ENCODE measurements at regions not wholly inside any gene's neighbourhood (a gene's known extent, or its start where the extent isn't known, plus 50 kb on each side); places are given as distances from the start of the nearest gene placed in this dataset.

DNA sequence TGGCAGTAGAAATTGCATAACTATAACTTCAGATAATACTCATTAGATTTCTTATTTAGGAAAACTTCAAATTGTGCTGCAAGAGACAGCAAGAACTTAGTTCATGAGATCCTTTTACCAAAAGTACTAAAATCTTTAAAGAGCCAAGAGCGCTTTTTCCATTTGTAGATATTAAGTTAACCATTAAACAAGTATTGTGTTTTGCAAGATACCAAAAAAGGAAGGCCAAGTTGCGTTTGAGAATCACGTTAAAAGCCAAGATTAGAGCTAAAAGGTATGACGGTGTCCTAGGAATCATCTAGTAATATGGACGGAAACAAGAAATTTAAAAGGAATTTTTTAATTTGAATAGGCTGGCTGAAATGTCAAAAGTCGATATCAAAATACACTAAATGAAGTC is 361.3 kb upstream of the LYPLAL1 start:
- TF ChIP-seq, protein P1, sequence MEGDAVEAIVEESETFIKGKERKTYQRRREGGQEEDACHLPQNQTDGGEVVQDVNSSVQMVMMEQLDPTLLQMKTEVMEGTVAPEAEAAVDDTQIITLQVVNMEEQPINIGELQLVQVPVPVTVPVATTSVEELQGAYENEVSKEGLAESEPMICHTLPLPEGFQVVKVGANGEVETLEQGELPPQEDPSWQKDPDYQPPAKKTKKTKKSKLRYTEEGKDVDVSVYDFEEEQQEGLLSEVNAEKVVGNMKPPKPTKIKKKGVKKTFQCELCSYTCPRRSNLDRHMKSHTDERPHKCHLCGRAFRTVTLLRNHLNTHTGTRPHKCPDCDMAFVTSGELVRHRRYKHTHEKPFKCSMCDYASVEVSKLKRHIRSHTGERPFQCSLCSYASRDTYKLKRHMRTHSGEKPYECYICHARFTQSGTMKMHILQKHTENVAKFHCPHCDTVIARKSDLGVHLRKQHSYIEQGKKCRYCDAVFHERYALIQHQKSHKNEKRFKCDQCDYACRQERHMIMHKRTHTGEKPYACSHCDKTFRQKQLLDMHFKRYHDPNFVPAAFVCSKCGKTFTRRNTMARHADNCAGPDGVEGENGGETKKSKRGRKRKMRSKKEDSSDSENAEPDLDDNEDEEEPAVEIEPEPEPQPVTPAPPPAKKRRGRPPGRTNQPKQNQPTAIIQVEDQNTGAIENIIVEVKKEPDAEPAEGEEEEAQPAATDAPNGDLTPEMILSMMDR (IDR thresholded peaks at IDR 0.05; ENCODE audit: extremely low read depth, missing control alignments): no peak
- DNase-seq (ENCODE audit: low spot score): no peak

DNA sequence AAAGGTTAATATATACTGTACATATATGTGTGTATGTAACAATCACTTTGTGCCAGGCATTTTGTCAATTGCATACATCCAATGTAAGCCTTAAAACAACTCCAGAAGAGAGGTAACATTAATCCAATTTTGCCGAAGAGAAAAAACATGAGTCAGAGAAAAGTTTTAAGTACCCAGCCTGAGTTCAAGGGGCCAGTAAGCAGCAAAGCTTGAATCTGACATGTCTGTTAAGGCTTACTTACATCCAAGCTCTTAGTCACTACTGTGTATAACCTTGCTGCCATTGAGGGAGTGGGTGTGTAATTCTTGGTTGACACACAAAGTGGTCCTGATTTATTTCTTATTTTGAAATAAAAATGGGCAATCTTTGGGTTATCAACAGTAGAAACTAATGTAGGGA is 360.4 kb upstream of the LYPLAL1 start:
- no peak for DNase-seq (ENCODE audit: low spot score)
- TF ChIP-seq, protein P1 (IDR thresholded peaks at IDR 0.05; ENCODE audit: extremely low read depth, missing control alignments): no peak

DNA sequence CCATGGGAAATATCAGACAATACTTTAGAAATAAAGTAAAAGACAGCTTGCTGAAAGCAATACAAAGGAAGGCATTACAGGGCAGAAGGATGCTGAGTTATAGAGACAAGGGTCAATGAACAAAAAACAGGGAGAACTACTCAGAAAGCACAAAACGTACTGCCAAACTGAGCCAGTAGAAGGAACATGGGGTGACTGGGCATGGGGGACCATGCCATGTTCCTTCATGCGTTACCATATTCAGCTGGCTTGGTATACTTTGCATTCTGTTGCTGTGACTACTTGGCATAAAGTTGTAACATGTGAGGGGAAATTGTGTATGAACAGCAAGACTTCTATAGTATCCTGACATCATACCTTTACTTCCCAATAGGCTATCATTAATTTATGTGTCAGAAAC is 358.6 kb upstream of the LYPLAL1 start:
- no peak for DNase-seq (ENCODE audit: low spot score)
- TF ChIP-seq, protein P1 (IDR thresholded peaks at IDR 0.05; ENCODE audit: extremely low read depth, missing control alignments): no peak

DNA sequence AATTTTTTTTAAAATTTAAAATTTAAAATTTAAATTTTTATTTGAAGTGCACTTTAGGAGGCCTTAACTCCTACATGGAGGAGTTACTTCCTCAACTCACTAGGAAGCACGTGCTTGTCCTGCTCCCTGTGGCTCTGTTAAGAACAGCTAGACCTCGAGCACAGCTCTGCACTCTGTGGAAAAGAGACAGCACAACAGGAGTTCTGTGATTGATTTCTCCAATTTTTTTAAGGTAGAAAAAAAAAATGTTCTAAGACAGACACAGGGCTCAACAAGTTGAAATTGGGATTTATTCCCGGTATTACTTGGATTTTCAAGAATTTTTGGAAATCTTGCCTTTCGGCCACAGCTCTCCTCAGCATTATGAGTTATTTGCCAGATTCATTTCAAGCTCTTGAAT is 356.6 kb upstream of the LYPLAL1 start:
- DNase-seq (ENCODE audit: low spot score): no peak
- TF ChIP-seq, protein P1 (IDR thresholded peaks at IDR 0.05; ENCODE audit: extremely low read depth, missing control alignments): no peak

DNA sequence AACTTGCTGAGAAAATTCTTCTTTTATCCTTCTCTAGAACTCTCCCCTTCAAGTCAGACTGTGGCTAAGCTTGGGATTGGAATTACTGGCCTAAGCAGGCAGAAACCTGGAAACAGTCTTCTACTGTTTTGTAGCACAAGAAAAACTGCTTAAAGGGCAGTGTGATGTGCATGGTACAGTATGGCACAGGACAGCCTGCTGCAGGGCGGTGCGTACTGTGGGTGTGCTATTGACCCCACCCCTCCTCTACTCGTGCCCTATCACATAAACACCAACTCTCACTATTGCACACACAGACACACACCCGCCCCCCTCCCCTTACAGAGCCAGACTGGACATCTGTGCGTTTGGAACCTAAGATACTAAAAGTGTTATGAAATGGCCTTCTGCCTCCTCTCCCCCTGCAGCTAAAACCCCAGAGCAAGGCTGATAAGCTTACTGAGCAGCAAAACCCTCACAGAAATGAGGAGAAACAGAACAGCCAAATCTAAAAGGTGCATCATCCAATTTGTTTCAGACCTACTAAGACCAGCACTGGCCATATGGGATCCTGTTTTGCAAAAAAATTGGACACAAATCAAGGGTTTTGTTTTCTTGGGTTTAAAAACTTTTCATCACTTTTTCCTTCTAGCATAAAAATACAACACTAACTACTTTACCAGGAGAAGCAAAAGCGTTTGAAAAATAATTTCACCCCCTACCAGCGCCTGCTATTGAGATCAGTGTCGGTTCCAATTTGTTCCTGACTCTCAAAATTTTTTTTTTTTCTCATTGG is 355.8 kb upstream of the LYPLAL1 start:
- TF ChIP-seq, protein P1 (IDR thresholded peaks at IDR 0.05; ENCODE audit: extremely low read depth, missing control alignments): no peak
- no peak for DNase-seq (ENCODE audit: low spot score)

DNA sequence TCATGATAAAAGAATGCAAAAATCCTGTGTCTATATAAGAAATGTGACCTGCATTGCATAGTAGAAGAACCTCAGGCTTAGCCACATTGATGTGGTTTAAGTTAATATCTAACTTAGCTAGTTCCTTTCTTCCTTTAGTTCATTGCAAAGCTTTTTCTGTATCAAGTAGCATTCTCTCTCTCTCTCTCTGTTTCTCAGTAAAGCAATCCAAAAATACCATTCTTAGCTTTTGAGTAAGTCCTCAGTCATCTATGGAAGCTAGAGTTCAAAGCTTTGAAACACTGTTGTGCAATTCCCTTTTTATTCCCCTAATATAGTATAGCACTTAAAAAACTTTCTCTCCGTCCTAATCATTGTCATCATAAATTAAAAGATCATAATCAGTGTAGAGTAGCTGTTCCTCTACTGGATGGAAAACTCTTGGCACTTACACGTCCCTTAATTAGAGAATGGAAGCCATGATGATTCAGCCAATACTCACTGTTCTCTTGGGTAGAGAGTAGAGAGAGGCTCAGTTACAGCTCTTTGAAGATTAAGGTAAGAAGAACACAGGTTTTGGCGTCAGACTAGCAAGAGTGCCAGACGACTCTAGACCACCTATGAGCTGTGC is 350.3 kb upstream of the LYPLAL1 start:
- no peak for DNase-seq (ENCODE audit: low spot score)
- TF ChIP-seq, protein P1 (IDR thresholded peaks at IDR 0.05; ENCODE audit: extremely low read depth, missing control alignments): no peak

DNA sequence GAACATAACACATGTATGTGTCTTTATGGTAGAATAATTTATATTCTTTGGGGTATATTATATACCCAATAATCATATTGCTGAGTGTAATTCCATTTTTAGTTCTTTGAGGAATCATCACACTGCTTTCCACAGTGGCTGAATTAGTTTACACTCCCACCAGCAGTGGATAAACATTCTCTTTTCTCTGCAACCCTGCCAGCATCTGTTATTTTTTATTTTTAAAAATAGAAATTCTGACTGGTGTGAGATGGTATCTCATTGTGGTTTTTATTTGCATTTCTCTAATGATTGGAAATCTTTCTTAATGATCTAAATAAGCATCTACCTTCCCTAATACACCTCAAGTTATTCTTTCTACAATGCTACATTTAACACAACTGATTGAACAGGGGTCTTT is 346.2 kb upstream of the LYPLAL1 start:
- DNase-seq (ENCODE audit: low spot score): no peak
- TF ChIP-seq, protein P1 (IDR thresholded peaks at IDR 0.05; ENCODE audit: extremely low read depth, missing control alignments): no peak

Measured in GM20000 (cell line).